ENCODE measurements at regions not wholly inside any gene's neighbourhood (a gene's known extent, or its start where the extent isn't known, plus 50 kb on each side); places are given as distances from the start of the nearest gene placed in this dataset.
"Not testable (repeated sequence)": the region's sequence is repeated elsewhere in the genome, so short reads cannot be mapped to it uniquely, and the experiment has no call there.

GRCh38 chr7:65251851-65252620 lies 121.6 kb upstream of the ZNF92 start:
- peak; percentile 26 for DNase-seq

- DNase-seq: no peak
Measured at GRCh38 chr7:65250697-65251395, 122.8 kb upstream of the ZNF92 start.

DNA sequence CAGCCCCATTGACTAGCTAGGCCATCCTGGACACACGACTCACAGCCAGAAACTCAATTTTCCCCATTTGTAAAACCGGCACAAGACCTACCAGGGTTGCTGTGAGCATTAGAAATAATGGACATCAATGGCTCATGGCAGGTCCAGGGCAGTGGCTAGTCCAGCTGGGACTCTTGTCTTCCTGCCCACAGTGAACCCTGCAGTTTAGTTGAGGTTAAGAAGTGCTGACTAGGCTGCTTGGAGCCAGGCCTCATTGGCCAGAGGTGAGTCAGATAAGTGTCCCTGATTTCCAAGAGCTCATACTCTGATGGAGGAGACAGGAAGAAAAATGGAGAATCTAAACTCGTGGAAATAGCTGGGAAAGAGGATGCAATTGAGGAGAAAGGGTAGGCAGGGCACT lies 123.4 kb upstream of the ZNF92 start:
- no peak for DNase-seq

DNA sequence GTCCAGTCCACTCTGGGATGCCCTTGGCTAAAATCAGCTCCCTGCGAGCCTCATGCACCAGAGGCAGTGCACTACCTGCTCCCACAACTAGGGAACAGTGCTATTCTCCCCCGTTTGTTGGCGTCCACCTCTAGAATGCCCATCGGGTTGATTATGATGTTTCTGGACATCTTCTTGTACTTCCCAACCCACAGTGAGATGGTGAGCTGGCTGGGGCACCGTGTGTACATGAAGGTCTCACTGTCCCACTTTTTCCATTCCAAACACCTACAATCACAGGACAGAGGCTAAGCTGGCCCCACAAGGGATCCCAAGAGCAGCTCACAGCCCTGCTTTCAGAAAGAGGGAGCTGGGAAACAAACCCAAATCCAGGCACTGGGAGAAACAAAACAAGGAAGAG lies 126.2 kb upstream of the ZNF92 start:
- no peak for DNase-seq

- no peak for DNase-seq
Measured at GRCh38 chr7:65239707-65240352, 133.8 kb upstream of the ZNF92 start.

DNA sequence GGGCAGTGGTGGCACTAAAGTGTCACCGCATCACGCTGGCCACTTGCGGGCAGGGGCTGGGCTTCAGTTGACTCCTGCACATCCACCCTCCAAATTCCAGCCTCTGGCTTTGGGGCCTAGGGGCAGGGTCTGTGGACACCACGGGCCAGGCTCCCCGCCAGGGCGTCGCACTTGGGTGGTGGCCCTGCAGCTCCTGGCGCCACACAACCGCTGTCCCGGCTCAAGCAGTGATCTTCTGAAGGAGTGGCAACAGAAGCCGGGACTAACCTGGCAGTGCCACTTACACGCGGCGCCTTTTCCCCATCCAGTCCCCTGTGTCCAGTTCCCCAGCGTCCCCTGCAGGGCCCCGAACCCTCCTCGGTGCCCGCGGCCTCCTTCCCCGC lies 134.3 kb upstream of the ZNF92 start:
- no peak for DNase-seq

GRCh38 chr7:65238785-65239184 lies 134.9 kb upstream of the ZNF92 start:
- no peak for DNase-seq

- no peak for DNase-seq
Measured at GRCh38 chr7:65235586-65235985, 138.1 kb upstream of the ZNF92 start.

- no peak for DNase-seq
Measured at GRCh38 chr7:65233409-65234034, 140.1 kb upstream of the ZNF92 start.

DNA sequence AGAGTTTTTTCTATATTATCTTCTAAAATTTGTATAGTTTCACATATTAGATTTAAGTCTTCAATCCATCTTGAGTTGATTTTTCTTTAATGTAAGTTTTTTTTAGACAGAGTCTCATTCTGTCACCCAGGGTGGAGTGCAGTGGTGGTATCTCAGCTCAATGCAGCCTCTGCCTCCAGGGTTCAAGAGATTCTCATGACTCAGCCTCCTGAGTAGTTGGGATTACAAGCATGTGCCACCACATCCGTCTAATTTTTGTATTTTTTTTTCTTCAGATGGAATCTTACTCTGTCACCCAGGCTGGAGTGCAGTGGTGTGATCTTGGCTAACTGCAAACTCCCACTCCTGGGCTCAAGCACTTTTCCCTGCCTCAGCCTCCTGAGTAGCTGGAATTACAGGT lies 143.4 kb upstream of the ZNF92 start:
- DNase-seq: no peak

GRCh38 chr7:65225422-65226006 lies 148.1 kb upstream of the ZNF92 start:
- no peak for DNase-seq

GRCh38 chr7:65222655-65223054 lies 151.0 kb upstream of the ZNF92 start:
- DNase-seq: no peak

DNA sequence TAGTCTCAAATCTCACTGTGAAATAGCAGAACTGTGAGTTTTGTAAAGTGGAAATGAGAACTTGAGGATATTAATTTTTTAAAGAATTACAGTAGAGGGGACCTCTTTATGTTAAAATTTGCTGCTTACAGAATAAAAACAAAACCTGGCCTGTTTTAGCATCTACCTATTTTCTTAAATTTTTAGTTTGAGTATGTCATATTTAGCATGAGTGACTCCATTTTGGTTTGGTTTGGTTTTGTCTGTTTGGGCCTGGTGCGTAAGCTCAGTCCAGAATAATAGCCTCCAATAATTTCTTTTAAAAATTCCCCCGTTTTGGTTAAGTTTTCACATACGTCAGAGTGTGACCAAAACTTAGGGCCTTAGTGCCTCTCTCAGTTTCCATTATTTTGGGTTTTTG lies 152.0 kb upstream of the ZNF92 start:
- DNase-seq: no peak

- no peak for DNase-seq
Measured at GRCh38 chr7:65219623-65220022, 154.0 kb upstream of the ZNF92 start.

DNA sequence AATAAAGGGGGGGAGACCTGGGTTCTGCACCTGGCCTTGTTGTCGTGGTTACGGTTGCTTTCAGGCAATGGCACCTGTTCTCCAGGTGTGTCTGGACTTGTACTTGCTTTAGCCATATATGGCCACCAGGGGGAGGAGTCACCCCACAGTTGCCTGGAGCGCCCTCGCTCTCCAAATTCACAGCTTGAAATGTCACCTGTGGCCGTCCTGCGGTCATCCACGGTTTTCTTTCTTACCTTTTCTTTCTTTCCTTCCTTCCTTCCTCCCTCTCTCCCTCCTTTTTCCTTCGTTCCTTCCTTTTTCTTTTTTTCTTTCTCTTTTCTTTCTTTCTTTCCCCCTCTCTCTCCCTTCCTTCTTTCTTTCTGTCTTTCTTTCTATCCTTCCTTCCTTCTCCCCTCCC lies 157.2 kb upstream of the ZNF92 start:
- DNase-seq: no peak

- not testable (repeated sequence) for DNase-seq
Measured at GRCh38 chr7:65213260-65213659, 160.4 kb upstream of the ZNF92 start.

- not testable (repeated sequence) for DNase-seq
Measured at GRCh38 chr7:65199221-65199620, 174.4 kb upstream of the ZNF92 start.

DNA sequence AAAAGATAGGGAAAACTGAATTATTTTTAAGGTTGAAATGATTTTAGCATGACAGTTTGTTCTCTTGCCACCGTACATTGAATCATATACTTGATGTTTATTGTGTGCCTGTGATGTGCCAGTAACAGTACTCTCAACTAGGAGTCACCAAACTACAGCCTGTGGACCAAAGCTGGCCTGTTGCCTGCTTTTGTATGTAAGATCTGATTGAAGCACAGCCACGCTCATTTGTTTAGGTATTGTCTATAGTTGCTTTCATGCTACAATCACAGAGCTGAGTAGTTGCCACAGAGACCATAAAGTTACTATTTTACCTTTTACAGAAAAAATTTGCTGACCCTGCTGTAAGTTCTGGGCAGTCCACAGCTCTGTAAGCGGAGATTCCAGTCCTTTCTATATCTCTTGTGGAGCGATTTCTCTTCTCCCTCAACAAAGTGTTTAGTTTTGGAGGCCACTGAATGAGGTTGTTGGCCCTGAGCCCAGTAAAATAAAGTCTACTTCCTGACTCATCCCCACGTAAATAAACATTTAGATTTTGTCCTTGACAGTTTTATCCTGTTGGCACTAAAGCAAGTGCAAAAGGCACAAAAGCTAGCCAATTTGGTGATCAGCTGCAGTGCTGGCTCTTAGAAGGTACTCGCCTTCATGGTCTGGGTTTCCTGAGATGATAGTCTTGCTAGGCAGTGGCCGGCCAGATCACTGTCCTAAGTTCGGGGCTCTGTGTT lies 180.2 kb upstream of the ZNF92 start:
- not testable (repeated sequence) for DNase-seq

DNA sequence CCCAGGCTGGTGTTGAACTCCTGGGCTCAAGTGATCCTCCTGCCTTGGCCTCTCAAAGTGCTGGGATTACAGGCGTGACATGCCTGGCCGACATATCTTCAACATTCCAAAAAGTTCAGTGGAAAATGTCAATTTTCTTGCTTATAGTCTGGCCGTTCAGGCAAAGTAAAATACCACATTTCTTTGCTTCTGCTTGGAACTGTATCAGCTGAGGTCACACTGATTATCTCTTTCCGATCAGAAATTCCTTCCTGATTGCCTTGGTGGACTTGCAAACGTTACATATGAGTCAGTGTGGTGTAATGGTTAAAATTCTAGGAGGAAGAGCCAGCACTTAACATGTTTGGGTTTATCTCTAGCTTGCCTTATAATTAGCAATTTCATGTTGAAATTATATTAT lies 170.6 kb upstream of the ERV3-1 start:
- DNase-seq: not testable (repeated sequence)

GRCh38 chr7:65150105-65150504 lies 143.6 kb upstream of the ERV3-1 start:
- not testable (repeated sequence) for DNase-seq

GRCh38 chr7:65146118-65146914 lies 139.8 kb upstream of the ERV3-1 start:
- DNase-seq: not testable (repeated sequence)

DNA sequence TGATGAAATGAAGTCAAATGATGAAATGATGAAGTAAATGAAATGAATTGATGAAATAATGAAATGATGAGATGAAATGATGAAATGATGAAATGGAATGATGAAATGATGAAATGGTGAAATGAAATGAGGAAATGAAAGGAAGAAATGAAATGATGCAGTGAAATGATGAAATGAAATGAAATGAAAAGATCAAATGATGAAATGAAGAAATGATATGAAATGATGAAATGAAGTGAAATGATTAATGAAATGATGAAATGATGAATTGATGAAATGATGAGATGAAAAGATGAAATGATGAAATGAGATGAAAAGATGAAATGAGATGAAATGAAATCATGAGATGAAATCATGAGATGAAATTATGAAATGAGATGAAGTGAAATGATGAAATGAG lies 139.2 kb upstream of the ERV3-1 start:
- not testable (repeated sequence) for DNase-seq
